Epithelial cell of proximal tubule (primary cell): ENCODE measurements at regions not wholly inside any gene's neighbourhood (a gene's known extent, or its start where the extent isn't known, plus 50 kb on each side); places are given as distances from the start of the nearest gene placed in this dataset.
"Not testable (repeated sequence)": the region's sequence is repeated elsewhere in the genome, so short reads cannot be mapped to it uniquely, and the experiment has no call there.

ENCODE experiments used
- DNase-seq: peaks from one replicate; pipeline ENCODE4 v3.0.0-alpha.2; 2011; ENCODE audit warnings: low read depth
- H3K4me3 ChIP-seq: 2 replicates; pipeline ENCODE4 v1.5.1; 2011; ENCODE audit warnings: low read depth, mild to moderate bottlenecking, low read length
- CTCF ChIP-seq: conservative IDR thresholded peaks from 2 replicates; pipeline ENCODE4 v1.5.1; 2012; ENCODE audit warnings: low read depth, mild to moderate bottlenecking, low read length

- not testable (repeated sequence) for DNase-seq
- peak overlapping the region; percentile 16 for H3K4me3 ChIP-seq
- TF ChIP-seq CTCF, result peak; percentile 50
These were observed 56.3 kb upstream of the KRTAP5-11 start for GRCh38 chr11:71638801-71639519.

- not testable (repeated sequence) for DNase-seq
- peak overlapping the region; percentile 16 for H3K4me3 ChIP-seq
These were observed 56.8 kb upstream of the KRTAP5-11 start for GRCh38 chr11:71639520-71639849.

GRCh38 chr11:71639916-71640315 lies 57.2 kb upstream of the KRTAP5-11 start:
- DNase-seq, H3K4me3 ChIP-seq: not testable (repeated sequence)

GRCh38 chr11:71647078-71647477 lies 64.4 kb upstream of the KRTAP5-11 start:
- not testable (repeated sequence) for DNase-seq, H3K4me3 ChIP-seq

GRCh38 chr11:71652998-71653397 lies 70.3 kb upstream of the KRTAP5-11 start:
- not testable (repeated sequence) for H3K4me3 ChIP-seq, DNase-seq

- not testable (repeated sequence) for DNase-seq, H3K4me3 ChIP-seq
These were observed 71.7 kb upstream of the KRTAP5-11 start for GRCh38 chr11:71654423-71654822.

GRCh38 chr11:71655041-71655440 lies 72.4 kb upstream of the KRTAP5-11 start:
- not testable (repeated sequence) for DNase-seq, H3K4me3 ChIP-seq

- not testable (repeated sequence) for H3K4me3 ChIP-seq
- DNase-seq, result peak; percentile 7
These were observed 73.8 kb upstream of the KRTAP5-11 start for GRCh38 chr11:71656513-71656912.

GRCh38 chr11:71664941-71665340 lies 82.3 kb upstream of the KRTAP5-11 start:
- not testable (repeated sequence) for DNase-seq, H3K4me3 ChIP-seq

- H3K4me3 ChIP-seq, DNase-seq: not testable (repeated sequence)
These were observed 115.4 kb upstream of the KRTAP5-11 start for GRCh38 chr11:71698110-71698509.

GRCh38 chr11:71698961-71699360 lies 116.3 kb upstream of the KRTAP5-11 start:
- not testable (repeated sequence) for DNase-seq
- peak; percentile 47 for TF ChIP-seq CTCF

GRCh38 chr11:71701435-71702291 lies 119.0 kb upstream of the KRTAP5-11 start:
- not testable (repeated sequence) for DNase-seq, H3K4me3 ChIP-seq

More at GRCh38 chr11:71698961-71699360, 116.3 kb upstream of the KRTAP5-11 start:
- not testable (repeated sequence) for H3K4me3 ChIP-seq

GRCh38 chr11:71705086-71705737 lies 122.5 kb upstream of the KRTAP5-11 start:
- H3K4me3 ChIP-seq, DNase-seq: not testable (repeated sequence)

- DNase-seq, result not testable (repeated sequence)
These were observed 123.2 kb upstream of the KRTAP5-11 start for GRCh38 chr11:71705738-71706432.

GRCh38 chr11:71707083-71707482 lies 124.4 kb upstream of the KRTAP5-11 start:
- DNase-seq, H3K4me3 ChIP-seq: not testable (repeated sequence)

More at GRCh38 chr11:71705738-71706432, 123.2 kb upstream of the KRTAP5-11 start:
- not testable (repeated sequence) for H3K4me3 ChIP-seq

GRCh38 chr11:71709541-71709940 lies 123.5 kb upstream of the DEFB108B start:
- not testable (repeated sequence) for H3K4me3 ChIP-seq, DNase-seq
